Mammary epithelial cell (primary cell): ENCODE measurements at regions not wholly inside any gene's neighbourhood (a gene's known extent, or its start where the extent isn't known, plus 50 kb on each side); places are given as distances from the start of the nearest gene placed in this dataset.

Experiments used
- EZH2 ChIP-seq: IDR thresholded peaks from 2 replicates; pipeline ENCODE4 v1.6.1; 2012; ENCODE audit warnings: low read length, inconsistent platforms, borderline replicate concordance
- TF ChIP-seq, protein P1 (sequence below), 2 donors: IDR thresholded peaks in 1 of 2; conservative IDR thresholded peaks in 1 of 2; 2 replicates each; pipeline ENCODE4 v1.5.1; 2011 to 2012; ENCODE audit warnings: inconsistent platforms in 2 of 2, low read length in 2 of 2, mild to moderate bottlenecking in 2 of 2, control low read depth in 1 of 2, low read depth in 1 of 2; ENCODE audit not compliant: insufficient read depth in 1 of 2; ENCODE audit errors: extremely low read depth in 1 of 2

DNA sequence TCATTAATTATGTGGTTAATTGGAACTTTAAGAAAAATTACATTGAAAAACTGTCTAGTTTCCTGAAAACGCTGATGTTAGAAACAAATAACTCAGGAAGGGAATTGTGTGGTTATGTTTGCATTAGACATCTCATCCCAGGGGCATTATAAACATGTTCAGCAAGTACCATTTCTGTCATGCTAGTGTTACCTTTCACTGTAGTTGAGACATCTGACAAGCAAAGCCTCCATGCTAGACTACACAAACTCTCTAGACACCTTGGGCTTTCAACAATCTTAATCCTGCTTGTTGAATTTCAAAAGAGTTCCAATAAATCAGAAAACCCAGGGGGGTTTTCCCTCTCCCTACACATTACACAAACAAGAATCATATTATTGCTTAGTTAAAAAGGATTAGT is 536.8 kb downstream of the KCNT2 start:
- TF ChIP-seq, protein P1, sequence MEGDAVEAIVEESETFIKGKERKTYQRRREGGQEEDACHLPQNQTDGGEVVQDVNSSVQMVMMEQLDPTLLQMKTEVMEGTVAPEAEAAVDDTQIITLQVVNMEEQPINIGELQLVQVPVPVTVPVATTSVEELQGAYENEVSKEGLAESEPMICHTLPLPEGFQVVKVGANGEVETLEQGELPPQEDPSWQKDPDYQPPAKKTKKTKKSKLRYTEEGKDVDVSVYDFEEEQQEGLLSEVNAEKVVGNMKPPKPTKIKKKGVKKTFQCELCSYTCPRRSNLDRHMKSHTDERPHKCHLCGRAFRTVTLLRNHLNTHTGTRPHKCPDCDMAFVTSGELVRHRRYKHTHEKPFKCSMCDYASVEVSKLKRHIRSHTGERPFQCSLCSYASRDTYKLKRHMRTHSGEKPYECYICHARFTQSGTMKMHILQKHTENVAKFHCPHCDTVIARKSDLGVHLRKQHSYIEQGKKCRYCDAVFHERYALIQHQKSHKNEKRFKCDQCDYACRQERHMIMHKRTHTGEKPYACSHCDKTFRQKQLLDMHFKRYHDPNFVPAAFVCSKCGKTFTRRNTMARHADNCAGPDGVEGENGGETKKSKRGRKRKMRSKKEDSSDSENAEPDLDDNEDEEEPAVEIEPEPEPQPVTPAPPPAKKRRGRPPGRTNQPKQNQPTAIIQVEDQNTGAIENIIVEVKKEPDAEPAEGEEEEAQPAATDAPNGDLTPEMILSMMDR (conservative IDR thresholded peaks at IDR 0.05 in 1 of 2, IDR thresholded peaks at IDR 0.05 in 1 of 2; ENCODE audit: extremely low read depth in 1 of 2, insufficient read depth in 1 of 2, low read depth in 1 of 2, low read length in 2 of 2), result no peak
- no peak for TF ChIP-seq EZH2
